ENCODE measurements at regions not wholly inside any gene's neighbourhood (a gene's known extent, or its start where the extent isn't known, plus 50 kb on each side); places are given as distances from the start of the nearest gene placed in this dataset.

GRCh38 chr1:38210021-38210894 lies 163.7 kb upstream of the POU3F1 start:
- TF ChIP-seq CTCF (IDR thresholded peaks at IDR 0.05) (no peak), EZH2 (IDR thresholded peaks at IDR 0.05) (no peak)
